DMS79 treated with DMSO at 0.1 percent for 48 hours (cell line): ENCODE measurements at regions not wholly inside any gene's neighbourhood (a gene's known extent, or its start where the extent isn't known, plus 50 kb on each side); places are given as distances from the start of the nearest gene placed in this dataset.
A peak's percentile ranks its signal among the peaks of the same experiment; 100 is the strongest.

Experiments used
- DNase-seq: peaks from one replicate; lab custom pipeline; 2025; lab: John Stamatoyannopoulos, UW

- DNase-seq, result no peak
Measured at GRCh38 chr1:163807331-163808049, 485.7 kb downstream of the NUF2 start.

GRCh38 chr1:163813251-163813650 is 491.5 kb downstream of the NUF2 start:
- no peak for DNase-seq

GRCh38 chr1:163820226-163820625 is 498.5 kb downstream of the NUF2 start:
- no peak for DNase-seq

GRCh38 chr1:163820766-163821165 is 499.0 kb downstream of the NUF2 start:
- DNase-seq, result no peak

- DNase-seq, result no peak
Measured at GRCh38 chr1:163821679-163822078, 499.9 kb downstream of the NUF2 start.

- DNase-seq, result no peak
Measured at GRCh38 chr1:163823017-163823416, 501.3 kb downstream of the NUF2 start.

GRCh38 chr1:163824006-163824405 is 502.3 kb downstream of the NUF2 start:
- no peak for DNase-seq

- DNase-seq, result no peak
Measured at GRCh38 chr1:163824490-163824889, 502.7 kb downstream of the NUF2 start.

- DNase-seq, result peak; percentile 94
Measured at GRCh38 chr1:163826500-163826899, 504.7 kb downstream of the NUF2 start.

GRCh38 chr1:163834778-163835177 is 513.0 kb downstream of the NUF2 start:
- no peak for DNase-seq

- DNase-seq, result peak; percentile 51
Measured at GRCh38 chr1:163836481-163836880, 514.7 kb downstream of the NUF2 start.

- no peak for DNase-seq
Measured at GRCh38 chr1:163837206-163837605, 515.5 kb downstream of the NUF2 start.

GRCh38 chr1:163842571-163842970 is 520.8 kb downstream of the NUF2 start:
- no peak for DNase-seq

- no peak for DNase-seq
Measured at GRCh38 chr1:163844459-163844858, 522.7 kb downstream of the NUF2 start.

GRCh38 chr1:163845279-163845678 is 523.5 kb downstream of the NUF2 start:
- no peak for DNase-seq

- DNase-seq, result no peak
Measured at GRCh38 chr1:163863731-163864130, 542.0 kb downstream of the NUF2 start.

GRCh38 chr1:163864207-163864606 is 542.5 kb downstream of the NUF2 start:
- DNase-seq, result no peak

GRCh38 chr1:163866564-163866963 is 544.8 kb downstream of the NUF2 start:
- no peak for DNase-seq

GRCh38 chr1:163870666-163871065 is 548.9 kb downstream of the NUF2 start:
- no peak for DNase-seq

- no peak for DNase-seq
Measured at GRCh38 chr1:163872067-163872466, 550.3 kb downstream of the NUF2 start.

GRCh38 chr1:163874070-163874469 is 552.3 kb downstream of the NUF2 start:
- no peak for DNase-seq

GRCh38 chr1:163875200-163875926 is 553.6 kb downstream of the NUF2 start:
- DNase-seq, result no peak

GRCh38 chr1:163875927-163876320 is 554.2 kb downstream of the NUF2 start:
- DNase-seq, result no peak

- DNase-seq, result no peak
Measured at GRCh38 chr1:163876546-163876945, 554.8 kb downstream of the NUF2 start.
